IPS-NIHi11 (cell line): ENCODE measurements at regions not wholly inside any gene's neighbourhood (a gene's known extent, or its start where the extent isn't known, plus 50 kb on each side); places are given as distances from the start of the nearest gene placed in this dataset.
"Not testable (repeated sequence)": the region's sequence is repeated elsewhere in the genome, so short reads cannot be mapped to it uniquely, and the experiment has no call there.

Source experiments
- DNase-seq: peaks from one replicate; pipeline ENCODE4 v3.0.0; 2012; ENCODE audit warnings: mixed read lengths, low spot score

DNA sequence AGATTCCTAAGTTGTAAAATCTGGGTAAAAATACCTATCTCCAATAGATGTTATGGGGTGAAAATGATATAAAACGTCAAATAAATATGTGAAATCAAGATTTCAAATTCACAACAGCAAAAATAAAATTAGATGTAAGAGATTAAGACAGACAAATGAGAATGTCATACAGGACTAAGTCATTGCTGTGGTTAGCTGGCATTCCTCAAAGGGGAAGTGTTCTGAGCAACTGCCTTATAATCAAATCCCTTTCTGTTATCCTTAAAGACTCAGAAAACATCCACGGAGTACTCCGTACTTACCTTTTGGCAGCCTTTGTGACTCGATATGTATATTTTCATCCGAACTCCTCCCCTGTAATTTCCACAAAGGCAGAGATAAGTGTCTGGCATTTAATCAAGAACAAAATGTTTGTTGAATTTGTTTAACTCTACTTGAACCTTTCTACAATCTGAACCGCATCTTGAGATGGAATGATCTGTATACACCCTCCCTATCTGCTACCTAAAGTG lies 559.6 kb downstream of the GATA3 start:
- DNase-seq: no peak

GRCh38 chr10:8615118-8615517 lies 560.6 kb downstream of the GATA3 start:
- peak; percentile 8 for DNase-seq

GRCh38 chr10:8616166-8616565 lies 561.7 kb downstream of the GATA3 start:
- no peak for DNase-seq

DNA sequence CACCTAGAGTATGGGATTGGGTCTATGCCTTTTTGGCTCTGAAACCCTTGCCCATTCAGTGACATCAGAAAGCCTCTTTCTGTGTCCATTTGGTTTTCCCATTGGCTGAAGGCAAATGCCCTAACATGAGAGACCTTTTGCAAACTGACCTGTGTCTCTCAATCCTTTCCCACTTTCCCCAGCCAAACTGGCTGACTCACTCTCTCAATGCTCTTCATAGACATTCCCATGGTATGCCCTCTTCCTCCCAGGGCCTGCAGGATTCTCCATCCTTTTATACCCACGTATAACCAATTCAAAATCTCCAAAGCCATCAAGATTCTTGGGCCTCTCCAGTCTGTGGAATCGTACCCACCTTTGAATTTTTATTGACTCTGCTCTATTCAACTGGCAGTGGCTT lies 563.3 kb downstream of the GATA3 start:
- DNase-seq: no peak

DNA sequence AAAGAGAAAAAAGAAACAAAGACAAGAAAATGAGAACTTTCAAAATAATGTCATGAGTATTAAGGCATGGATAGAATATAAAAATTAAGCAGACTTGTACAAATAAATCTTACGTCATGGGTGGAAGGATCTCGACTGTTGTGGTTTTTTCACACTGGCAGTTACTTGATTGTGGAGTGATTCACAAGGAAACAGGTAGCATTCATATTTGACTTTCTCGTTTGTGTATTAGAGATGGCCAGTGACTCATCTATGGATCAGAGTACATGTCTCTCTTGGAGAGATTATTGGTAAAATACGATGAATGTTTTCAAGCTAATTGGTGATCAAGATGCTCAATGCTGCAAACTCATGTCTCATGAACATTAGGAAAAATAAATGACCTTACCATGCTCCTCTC lies 564.3 kb downstream of the GATA3 start:
- no peak for DNase-seq

DNA sequence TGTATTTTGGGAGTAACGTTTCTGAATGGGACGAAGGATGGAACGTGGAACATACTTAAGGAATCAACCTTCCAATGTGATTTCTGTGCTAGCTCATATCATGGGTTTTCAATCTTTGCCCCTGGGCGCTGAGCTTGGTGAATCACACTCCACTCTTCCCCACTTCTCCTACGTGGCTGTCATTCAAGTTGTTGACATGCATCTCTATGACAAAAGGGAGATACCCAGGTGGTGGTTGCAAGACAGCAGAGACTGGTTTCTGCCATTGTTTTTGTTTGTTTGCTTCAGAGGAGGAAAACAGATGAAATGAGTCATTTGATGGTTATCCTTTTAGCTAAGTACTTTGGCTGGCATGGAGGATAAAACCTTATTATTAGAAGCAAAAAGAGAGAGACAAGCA lies 573.9 kb downstream of the GATA3 start:
- peak; percentile 21 for DNase-seq

GRCh38 chr10:8633909-8634308 lies 579.4 kb downstream of the GATA3 start:
- no peak for DNase-seq

DNA sequence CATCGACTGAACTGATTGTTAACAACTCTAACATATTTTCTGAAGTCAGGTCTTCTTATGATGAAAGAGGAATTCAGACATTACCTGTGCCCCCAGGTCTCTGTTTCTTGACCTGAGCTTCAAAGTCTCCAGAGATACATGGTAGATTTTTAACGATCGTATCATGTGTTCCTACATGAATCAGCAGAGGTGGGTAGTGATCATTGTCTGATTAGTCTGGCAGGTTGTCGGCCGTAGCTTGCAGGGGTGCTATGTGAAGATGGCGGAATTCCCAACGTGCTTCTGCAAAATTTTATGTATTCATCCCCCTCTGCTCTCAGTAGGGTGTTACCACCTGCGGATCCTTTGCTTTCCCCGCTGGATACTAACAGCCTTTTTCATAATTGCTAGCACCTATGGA lies 581.9 kb downstream of the GATA3 start:
- DNase-seq: no peak

DNA sequence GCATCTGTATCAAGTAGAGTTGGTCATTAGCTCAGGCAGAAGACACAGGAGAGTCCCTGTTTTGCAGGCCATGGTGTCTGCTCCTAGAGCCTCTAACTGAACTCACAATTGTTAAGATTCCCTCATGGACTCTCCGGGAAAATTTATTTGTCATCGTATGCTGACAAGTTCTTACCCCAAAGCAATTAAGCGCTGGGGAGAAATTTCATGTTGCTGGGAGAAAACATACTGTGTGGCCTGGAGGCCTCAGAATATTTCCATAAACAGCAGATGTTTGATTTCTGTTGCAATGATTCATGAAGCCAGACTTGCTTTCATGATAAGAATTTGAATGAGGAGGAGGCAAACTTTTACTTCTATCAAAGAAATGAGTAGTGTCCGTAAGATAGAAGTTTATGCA lies 583.2 kb downstream of the GATA3 start:
- no peak for DNase-seq

DNA sequence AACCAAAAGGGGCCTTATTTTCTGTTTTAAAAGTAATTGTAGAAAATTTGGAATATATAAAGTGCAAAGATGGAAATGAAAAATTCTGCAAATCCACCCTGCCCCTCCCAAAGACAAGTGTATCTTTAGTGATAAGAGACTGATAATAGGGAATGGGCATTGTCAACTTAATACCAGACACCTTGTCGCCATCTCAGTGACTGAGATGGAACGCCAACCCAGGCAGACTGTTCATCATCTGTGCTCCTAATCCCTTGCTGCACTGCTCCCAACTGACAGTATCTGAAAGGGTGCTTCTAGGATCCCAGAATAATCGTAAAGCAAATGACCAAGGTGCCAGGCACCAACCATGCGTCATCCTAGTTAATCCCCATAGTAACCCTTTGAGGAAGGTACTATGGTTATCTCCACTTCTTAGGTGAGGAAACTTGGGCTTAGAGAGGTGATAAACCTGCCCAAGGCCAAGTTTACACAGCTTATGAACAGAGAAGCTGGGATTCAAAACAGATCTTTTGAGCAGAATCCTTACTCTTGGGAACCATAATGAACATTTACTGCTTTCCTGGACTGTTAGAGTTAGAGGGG lies 583.7 kb downstream of the GATA3 start:
- DNase-seq: no peak

DNA sequence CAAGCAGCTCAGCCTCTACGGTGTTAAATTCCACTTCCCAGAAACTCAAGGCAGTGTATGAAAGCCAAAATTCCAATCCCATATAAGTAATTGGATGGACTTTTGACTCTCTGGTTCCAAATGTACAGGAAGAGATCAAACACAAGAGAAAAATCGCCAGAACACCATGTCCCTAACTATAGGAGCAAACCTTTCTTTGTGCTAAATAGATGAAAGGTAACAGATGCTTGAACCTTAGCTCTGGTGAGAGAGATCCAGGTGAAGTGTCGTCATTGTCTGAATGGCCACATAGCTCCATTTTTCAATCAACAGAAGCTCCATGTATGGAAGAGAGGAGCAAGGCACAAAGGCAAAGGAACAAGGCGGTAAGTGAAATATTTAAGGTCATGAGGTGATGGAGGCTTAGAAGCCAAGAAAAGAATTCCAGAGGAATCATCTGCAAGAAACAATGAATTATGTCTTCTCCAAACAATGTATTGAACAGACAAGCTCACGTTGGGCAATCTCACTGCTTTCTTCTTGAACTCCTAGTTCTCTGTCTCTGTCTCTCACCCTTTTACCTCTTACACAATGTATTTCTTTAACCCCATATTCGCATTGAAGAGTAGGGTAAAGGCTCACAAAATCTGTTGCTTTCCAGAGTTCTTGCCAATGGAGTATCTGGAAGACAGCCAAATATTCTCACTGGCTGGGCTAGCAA lies 585.1 kb downstream of the GATA3 start:
- no peak for DNase-seq

DNA sequence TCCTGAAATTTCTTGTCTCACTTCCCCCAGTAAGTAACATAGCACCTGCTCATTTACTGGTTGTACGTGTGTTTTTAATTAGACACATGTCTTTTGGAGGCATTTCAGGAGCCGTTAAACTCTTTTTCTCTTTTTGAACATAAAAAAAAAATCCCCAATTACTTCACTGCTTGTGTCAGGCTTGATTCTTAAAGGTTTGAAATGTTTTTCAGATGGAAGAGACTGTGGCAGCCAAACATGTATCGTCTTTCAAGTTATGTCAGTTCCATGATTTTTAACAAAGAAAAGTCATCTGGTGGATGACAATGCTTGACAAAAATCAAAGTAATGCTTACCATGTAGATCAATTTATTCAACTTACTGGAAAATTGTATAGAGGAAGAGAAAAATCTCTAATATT lies 585.8 kb downstream of the GATA3 start:
- DNase-seq: no peak

GRCh38 chr10:8640878-8641277 lies 586.4 kb downstream of the GATA3 start:
- DNase-seq: no peak

- DNase-seq: no peak
These were observed 601.8 kb downstream of the GATA3 start for GRCh38 chr10:8656261-8656660.

GRCh38 chr10:8659982-8660381 lies 605.5 kb downstream of the GATA3 start:
- no peak for DNase-seq

DNA sequence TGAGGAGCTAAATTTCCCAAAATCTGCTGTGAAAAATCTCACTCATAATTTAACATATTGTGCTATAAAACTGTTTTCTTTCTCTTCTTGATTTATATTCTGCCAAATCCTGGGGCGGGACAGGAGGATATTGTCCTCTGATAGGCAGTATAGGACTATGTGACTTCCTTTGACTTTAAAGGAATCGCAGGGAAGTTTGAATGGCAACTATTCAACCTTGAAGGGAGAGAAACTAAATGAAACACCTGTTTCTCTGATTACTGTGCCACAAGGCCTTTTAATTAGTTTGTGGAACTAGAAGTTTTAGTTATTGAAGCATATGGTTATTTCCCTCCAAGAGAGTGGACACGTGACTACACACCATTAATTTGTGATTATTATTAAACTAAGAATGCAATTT lies 607.4 kb downstream of the GATA3 start:
- no peak for DNase-seq

DNA sequence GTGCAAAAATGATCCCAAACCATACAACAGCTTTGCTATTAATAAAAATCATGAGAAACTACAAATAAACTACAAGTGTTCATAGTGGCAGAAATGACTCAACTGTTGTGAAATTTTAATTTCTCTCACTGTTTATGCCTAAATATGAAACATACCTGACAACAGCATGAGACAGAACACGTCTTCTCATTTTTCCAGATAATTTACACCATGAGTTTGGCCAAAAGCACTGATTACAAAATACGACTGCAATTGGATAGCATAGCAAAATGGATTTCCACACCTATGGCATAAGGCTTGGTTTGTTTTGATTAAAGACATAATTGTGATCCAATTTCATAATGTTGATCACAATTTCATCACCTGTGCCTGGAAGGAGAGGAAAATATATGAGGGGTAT lies 608.6 kb downstream of the GATA3 start:
- DNase-seq: no peak

- DNase-seq: no peak
These were observed 610.8 kb downstream of the GATA3 start for GRCh38 chr10:8665322-8665721.

GRCh38 chr10:8670461-8670860 lies 616.0 kb downstream of the GATA3 start:
- no peak for DNase-seq

- no peak for DNase-seq
These were observed 619.7 kb downstream of the GATA3 start for GRCh38 chr10:8674230-8674629.

DNA sequence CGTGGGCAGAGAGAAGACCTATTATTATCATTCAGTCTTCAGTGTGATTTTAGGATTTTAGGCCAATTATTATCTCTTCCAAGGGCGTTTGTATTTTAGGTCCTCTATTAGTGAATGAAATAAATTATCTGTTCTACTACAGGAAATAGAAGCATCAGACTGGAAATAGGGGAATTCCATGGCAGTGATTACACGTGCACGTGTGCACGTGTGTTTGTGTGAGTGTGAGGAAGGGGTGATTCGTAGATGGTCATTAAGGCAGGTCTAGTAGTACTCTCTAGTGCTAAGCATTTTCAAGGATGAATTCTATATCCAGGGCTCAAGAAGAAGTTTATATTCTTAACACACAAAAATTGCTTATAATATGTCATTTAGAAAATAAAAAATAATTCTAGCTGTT lies 623.2 kb downstream of the GATA3 start:
- DNase-seq: no peak

DNA sequence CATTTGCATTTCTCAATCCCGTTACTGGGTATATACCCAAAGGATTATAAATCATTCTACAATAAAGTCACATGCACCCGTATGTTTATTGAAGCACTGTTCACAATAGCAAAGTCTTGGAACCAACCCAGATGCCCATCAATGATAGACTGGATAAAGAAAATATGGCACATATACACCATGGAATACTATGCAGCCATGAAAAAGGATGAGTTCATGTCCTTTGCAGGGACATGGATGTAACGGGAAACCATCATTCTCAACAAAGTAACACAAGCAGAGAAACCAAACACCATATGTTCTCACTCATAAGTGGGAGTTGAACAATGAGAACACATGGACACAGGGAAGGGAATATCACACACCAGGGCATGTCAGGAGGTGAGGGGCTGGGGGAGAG lies 630.4 kb downstream of the GATA3 start:
- not testable (repeated sequence) for DNase-seq

DNA sequence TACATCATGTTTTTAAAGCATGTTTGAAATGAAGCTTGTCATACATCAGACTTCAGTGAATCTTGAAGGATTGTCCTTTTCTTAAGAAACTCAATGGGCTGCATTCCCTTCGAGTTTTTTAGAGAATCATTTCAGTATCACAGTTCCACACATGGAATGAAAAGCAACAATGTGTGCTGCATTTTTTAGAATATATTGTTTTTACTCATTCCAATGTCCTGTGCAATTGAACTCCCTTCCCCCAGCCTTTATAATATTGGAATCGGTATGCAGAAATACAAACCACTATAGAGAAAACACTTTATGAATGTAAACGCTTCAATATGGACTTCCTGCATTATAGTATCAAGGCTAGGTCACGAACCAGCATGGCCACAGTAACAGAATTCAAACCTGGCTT lies 634.4 kb downstream of the GATA3 start:
- DNase-seq: no peak

- DNase-seq: no peak
These were observed 637.1 kb downstream of the GATA3 start for GRCh38 chr10:8691498-8692017.
